ENCODE measurements at regions not wholly inside any gene's neighbourhood (a gene's known extent, or its start where the extent isn't known, plus 50 kb on each side); places are given as distances from the start of the nearest gene placed in this dataset.
"Not testable (repeated sequence)": the region's sequence is repeated elsewhere in the genome, so short reads cannot be mapped to it uniquely, and the experiment has no call there.

DNA sequence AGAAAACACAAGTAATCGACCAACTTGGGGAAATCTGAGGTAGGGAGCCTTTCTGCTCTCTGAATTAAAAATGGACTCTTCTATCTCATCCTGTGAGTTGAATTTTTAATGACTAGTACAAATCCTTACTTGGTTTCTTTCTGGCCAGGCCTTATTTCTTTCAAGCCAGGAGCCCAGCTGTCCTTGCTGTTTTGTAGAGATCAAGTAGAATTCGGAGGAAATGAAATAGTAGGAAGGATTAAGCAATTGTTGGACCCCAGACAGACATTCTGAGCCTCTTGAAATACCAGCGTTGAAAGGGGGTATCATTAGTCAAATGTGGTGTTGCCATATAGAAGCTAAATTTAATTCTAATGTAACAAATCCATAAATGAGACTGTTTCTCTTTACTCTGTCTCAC lies 53.7 kb upstream of the SMIM15 start:
- DNase-seq (ENCODE audit: low read depth in 4 of 4, low spot score in 2 of 4): no peak

DNA sequence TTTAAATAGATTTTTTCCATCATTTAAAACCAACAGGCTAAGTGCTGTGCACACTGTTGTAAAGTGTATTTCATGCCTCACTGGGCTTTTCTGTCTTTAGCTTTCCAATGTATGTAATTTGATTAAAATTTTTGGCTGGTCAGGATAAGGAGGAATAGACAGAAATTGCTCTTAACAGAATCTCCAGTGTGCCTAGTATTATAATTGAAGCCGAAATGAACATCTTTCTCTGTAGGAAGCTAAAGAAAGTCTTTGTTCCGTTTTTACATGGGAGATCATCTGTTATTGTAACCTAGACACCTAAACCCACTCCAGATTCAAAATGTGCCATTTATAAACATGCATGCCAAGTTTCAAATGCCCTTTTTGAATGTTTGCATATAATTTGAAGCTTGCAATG lies 54.5 kb upstream of the SMIM15 start:
- no peak for DNase-seq (ENCODE audit: low read depth in 4 of 4, low spot score in 2 of 4)

DNA sequence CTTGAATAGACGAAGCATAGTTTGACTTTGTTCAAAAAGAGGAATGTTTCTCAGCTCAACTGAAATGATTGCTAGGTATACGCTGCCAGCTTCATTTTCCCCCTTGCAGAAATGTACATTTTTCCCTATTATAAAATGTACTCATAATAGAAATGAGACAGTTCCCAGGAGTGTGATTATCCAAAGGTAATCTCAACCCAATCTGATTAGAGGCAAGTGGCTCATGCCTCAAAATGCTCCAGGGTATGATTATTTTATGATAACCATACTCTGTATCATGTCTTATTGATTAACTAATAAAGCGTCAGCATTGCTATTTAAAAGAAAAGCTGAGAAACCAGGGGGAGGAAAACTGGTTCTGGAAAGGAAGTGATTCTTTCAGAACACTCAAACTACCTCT lies 54.9 kb upstream of the SMIM15 start:
- no peak for DNase-seq (ENCODE audit: low read depth in 4 of 4, low spot score in 2 of 4)

DNA sequence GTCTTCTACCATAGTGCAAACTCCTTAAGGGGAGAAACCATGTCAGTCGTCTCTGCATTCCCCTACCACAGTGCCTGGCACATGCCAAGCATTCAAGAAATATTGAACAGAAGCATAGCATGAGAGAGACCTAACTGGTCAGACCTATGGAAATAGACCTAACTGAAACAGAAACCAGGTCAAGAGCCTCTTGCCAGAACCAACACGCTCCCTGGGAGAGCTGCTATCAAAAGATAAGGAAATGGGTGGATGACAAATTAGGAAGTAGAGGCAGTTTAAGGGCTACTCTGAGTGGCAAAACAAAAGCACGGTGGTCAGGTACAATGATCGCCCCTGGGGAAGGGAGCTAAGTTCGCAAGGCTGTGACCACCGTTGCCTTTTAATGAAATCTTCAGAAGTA lies 66.0 kb upstream of the SMIM15 start:
- DNase-seq (ENCODE audit: low read depth in 4 of 4, low spot score in 2 of 4): no peak

DNA sequence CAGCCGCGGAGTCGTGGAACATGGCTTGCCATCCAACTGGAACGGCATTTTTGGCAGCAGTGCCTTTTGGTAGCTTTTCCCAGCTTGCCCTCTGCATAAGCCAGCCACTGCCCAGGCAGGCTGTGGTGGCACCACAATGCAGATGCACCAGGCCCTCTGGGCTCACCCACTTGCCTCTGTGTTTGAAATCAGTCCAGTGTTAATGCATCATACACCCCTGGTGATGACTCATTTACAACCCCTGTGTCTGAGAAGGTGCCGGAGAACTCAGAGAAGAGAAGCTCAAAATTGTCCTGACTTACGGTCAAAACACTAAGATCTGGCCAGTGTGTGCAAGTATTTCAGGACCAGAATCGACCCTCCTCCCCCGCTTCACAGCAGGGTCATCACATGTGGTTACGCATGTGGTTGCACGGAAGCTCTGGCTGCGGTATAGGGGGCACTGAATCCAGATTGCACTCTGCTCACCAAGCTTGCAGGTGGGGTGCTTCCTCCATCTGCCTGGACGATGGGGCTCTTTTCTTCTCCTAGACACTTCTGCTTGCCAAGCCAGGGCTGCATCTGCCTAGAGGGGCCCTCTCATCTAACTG lies 66.5 kb upstream of the SMIM15 start:
- no peak for DNase-seq (ENCODE audit: low read depth in 4 of 4, low spot score in 2 of 4)

DNA sequence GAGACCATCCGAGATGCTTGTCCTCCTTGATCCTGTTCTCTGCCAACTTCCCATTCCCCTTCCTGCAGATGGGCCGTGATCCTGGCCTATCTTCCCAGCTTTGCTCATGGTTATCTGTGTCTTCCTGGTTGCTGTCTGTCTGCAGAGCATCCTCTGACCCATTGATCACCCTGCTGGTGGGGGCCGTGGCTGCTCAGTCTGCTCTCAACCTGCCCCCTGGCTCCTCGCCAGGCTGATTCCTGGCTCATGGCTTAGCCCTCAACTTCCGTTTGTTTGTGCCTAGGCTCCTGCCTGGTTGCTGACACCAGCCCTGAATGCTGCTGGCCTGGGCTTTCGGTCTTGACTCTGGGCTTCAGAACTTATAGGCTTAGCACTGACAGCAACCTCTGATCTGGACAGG lies 67.1 kb upstream of the SMIM15 start:
- DNase-seq (ENCODE audit: low read depth in 4 of 4, low spot score in 2 of 4): no peak

DNA sequence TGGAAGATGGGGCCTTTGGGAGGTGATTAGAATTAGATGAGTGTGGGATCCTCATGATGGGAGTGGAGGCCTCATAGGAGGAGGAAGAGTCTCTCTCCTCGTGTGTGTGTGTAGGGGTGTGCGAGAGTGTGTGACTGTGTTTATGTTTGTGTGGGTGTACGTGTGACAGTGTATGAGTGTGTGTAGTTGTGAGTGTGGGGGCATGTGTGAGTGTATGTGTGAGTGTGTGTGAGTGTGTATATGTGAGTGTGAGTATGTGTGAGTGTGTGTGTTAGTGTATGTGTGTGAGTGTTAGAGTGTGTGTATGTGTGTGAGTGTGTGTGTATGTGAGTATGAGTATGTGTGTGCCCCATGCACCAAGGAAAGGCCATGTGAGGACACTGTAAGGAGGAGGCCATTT lies 68.2 kb upstream of the SMIM15 start:
- DNase-seq (ENCODE audit: low read depth in 4 of 4, low spot score in 2 of 4): no peak

DNA sequence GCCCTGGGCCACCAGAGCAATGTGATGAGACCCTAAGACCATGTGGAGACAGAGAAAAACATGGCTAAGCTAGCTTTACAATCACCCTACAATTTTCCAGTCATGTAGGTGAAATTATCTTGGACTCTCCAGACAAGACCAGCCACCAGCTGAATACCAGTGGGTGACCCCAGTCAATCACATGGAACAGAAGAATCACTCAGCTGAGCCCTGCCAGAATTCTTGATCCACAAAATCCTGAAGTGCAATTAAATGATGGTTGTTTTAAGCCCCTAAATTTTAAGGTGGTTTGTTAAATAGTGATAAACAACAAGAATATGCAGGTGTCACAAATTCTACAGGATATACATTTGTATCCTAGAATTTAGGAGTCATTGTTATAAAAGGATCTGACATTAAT lies 69.5 kb upstream of the SMIM15 start:
- DNase-seq (ENCODE audit: low read depth in 4 of 4, low spot score in 2 of 4): no peak

DNA sequence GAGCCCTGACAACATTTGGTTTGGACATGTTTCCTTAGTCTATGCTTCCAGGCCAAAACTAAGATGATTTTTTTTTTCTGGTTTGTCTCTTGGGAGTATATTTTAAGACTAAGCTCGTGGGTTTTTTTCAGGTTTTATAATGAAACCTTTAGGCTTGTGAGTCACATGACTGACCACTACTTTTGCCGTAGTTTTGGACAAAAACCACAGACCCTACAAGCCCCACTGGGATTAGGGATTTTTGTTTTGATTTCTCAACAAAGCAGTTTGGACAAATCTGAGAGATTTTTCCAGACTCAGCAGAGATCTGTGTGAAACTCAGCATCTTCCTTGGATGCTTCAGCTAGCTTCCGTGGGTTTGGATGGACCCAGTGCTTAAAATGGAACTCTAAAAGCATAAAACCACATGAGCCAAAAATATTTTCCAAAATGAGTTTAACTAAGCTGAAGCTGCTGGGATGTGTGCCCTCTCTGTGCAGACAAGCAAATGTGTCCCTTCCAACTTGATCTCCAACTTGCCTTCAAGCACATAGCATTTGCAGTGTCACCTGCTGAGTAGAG lies 70.3 kb upstream of the SMIM15 start:
- DNase-seq (ENCODE audit: low read depth in 4 of 4, low spot score in 2 of 4): no peak

DNA sequence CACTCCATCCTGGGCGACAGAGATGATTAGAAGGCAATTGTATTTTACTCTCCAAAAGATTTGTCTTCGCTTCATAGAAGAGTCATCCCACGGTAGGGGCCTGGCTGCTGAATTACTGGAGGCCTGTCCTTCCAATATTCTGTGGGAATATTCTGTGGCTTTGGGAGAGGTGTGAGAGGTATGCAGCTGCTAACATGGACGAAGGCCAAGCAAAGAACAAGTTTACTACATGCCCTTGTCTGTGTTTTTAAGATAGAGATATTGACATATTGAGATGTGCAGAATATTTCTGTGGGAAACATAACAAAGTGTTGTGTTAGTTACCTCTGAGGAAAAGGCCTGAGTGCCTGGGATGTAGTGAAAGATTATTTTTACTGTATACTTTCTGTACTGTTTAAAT lies 71.8 kb upstream of the SMIM15 start:
- no peak for DNase-seq (ENCODE audit: low read depth in 4 of 4, low spot score in 2 of 4)

DNA sequence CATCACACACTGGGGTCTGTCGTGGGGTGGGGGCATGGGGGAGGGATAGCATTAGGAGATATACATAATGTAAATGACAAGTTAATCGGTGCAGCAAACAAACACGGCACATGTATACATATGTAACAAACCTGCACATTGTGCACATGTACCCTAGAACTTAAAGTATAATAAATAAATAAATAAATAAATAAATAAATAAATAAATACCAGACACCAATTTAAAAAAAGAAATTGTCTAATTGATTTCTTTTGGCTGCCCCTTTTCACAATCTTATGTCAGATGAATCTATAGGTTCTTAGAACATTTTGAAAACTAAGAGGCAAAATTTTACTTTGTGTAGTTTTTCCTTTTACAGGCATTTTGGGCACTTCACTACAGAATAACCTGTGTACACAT lies 74.4 kb upstream of the SMIM15 start:
- not testable (repeated sequence) for DNase-seq (ENCODE audit: low read depth in 4 of 4, low spot score in 2 of 4)

DNA sequence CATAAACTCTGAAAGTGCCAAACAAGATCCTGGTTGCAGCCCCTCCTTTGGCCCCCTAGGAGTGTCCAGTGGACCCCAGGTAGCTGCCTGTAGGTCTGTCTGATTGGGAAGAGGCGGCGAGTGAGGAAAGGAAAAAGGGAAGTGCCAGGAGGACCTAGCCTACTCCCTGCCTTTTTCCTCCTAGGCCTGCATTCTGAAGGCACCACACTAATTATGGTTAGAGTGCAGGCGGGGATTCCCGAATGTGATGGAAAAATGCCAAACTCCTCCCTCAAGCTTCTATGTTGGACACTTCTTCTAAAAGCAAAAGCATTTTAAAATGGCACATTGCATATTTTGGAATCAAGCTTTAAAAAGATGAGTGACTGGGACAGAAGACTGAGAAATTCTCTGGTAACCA lies 83.2 kb upstream of the SMIM15 start:
- peak in 1 of 4 donors; percentile 28 for DNase-seq (ENCODE audit: low read depth in 4 of 4, low spot score in 2 of 4)

DNA sequence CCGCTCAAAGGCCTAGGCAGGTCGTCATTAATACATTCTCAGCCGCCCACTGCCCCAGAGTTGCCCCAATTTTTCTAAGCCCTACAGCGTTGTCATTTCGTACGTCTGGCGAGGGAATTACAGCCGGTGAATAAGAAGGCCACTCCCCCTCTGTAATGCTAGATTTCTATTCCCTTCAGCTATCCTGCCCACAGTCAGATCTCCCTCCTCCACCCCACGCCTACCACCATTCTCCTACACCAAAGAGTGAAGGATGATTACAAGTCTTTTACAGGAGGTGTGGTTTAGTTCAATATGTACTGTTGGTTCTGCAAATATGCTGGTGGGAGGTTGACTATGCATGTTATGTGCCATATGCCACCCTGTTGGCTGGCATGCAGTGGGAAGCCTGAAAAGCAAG lies 83.7 kb upstream of the SMIM15 start:
- DNase-seq (ENCODE audit: low read depth in 4 of 4, low spot score in 2 of 4): no peak

DNA sequence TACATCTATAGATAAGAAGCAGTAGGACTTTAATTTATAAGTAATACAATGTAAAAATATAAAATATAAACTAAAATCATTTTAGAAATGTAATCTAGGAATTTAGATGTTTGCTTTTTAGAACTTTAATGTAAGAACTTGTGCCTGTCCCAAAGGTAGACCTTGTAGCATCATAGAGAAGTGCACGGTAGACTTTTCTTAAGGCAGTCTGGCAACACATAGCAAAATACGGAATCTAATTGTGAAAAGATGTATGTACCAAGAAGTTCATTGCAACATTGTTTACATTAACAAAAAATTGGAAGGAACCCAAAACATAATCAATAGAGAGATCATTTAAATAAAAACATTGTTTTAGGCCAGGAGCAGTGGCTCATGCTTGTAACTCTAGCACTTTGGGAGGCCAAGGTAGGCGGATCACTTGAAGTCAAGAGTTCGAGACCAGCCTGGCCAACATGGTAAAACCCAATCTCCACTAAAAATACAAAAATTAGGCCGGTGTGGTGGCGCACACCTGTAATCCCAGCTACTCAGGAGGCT lies 84.6 kb upstream of the SMIM15 start:
- no peak for DNase-seq (ENCODE audit: low read depth in 4 of 4, low spot score in 2 of 4)

DNA sequence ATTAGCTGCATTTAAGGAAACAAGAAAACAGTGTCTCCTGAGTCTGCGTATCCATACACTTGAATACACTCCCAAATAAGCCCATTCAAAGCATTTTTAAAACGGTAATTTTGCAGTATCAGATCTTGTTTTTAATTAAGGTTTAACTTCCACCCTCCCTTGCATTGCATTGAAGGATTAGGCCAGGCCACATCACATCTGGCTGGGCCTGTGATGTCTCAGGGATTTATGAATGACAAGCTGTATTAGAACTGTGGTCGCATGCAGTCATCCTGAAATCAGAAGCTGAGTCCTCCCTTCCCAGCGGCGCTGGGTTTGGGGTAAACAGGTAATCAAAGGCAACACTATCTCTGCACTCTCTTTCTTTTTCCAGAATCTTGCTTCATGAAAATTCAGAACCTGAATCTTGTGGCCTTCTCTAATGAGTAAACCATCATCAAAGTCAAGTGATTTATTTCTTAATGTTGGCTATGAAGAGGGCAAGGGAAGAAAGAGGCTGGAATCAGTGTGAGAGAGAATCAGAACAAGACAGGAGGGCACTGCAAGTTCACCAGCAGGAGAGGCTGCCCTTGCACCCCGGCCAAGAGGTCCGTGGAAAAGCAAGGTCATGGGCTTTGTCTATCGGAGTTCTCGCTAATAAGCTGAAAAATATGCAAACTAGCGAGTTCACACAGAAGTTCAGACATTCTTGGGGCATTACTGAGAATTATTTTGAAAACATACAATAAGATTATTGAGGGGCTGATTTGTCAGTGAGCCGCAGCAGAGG lies 80.0 kb upstream of the ZSWIM6 start:
- DNase-seq (ENCODE audit: low read depth in 4 of 4, low spot score in 2 of 4): no peak

DNA sequence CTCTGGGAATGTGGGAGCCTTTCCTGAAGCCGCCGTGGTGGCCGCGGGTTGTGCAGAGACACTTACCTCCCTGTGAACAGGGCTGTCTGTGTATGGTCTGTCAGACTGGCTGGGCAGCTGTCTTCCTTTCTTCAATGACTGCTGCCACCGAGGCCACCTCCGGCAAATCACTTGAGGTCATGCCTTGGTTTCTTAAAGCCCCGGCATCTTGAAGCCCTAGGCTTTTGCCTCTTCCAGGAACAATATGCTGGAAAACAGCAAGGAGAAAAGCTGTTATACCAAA lies 79.5 kb upstream of the ZSWIM6 start:
- no peak for DNase-seq (ENCODE audit: low read depth in 4 of 4, low spot score in 2 of 4)

DNA sequence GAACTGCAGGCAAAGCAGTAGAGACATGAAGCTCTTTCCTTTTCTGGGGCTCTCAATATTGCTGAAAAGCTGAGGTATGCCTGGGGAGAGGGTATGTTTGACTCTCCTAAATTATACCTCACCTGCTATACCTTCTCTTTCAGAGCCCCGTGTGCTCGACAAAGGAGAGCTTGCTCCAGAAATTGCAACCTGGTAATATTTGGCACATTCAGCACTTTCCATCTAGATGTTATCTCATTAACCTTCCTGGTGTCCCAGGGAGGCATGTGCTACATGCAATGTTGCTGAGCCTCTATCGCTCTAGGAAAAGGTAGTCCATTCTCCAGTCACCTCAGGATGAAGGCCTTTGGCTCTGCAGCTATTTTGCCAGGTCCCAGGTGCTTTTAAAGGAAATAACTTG lies 78.5 kb upstream of the ZSWIM6 start:
- no peak for DNase-seq (ENCODE audit: low read depth in 4 of 4, low spot score in 2 of 4)

DNA sequence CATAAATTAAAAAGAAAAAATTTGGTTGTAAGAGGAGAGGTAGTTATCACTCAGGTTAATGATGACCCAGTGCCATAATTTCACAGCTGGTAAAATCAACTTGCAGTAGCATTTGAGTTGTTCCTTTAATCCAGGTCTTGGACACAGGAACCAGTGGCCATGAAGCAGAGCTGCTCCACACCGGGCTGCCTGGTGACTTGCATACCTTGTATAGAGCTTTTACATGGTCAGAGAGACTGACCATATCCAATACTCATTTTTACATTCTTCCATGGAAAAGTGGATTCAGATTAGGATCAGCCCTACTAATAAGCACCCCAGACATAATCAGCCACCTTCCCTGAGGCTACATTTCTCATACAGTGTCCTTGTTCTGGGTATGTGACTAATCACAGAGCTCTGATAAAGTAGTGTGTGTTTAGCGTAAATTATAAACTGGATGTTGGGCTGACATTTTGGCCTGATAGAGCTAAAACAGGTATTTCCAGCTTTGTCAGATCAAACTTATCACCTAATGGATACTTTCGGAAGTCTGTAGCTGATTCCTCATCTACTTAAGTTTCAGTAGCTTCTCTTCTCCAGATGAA lies 77.0 kb upstream of the ZSWIM6 start:
- DNase-seq (ENCODE audit: low read depth in 4 of 4, low spot score in 2 of 4): no peak

DNA sequence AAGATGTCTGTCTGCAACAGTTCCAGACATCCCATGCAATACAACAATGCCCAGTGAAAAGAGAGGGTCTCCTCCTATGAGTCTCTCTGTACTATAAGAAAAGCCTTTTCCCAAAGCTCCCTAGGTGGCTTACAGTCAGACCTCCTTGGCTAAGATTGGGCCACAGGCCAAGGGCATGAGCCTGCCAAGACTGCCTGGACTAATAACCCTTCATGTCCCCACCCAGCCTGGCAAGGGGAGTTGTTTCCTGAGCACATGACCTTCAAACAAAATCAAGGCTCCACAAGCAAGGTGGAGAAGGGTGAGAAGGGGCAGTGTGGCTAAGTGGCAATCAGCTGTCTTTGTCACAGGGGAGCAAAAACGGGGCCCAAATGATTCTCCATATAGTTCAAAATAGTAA lies 75.6 kb upstream of the ZSWIM6 start:
- no peak for DNase-seq (ENCODE audit: low read depth in 4 of 4, low spot score in 2 of 4)

DNA sequence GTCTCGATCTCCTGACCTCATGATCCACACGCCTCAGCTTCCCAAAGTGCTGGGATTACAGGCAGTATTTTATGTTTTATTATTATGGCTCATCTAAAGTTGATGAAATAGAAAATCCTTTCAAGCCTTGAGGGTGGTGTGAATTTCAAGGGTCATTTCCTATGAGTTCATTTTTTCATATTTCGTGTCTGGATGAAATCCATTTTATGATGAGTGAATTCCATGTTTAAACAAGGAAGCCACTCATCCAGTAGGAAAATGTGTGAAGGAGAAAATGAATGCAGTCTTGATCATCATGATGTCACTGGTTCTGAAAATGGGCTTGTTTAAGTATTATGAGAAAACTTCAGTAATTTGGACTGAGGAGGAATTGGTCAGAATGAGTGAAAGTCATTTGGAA lies 74.6 kb upstream of the ZSWIM6 start:
- no peak for DNase-seq (ENCODE audit: low read depth in 4 of 4, low spot score in 2 of 4)

DNA sequence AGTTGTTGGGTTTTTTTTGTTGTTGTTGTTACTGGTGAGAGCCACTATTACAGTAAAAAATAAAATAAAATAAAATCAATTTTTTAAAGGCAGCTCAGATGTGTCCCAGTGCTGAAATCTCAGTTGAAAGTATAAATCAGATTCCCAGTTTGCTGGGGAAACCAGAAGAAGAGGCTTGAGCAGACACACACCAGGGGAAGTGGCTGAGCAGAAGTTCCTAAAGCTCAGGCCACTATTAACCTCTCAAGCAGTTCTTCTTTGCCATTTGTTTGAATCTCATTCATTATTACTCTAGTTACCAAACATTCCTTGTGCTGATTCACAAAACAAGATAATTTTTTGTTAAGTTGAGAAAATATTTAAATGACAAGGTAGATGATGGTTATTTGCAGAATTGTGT lies 70.9 kb upstream of the ZSWIM6 start:
- no peak for DNase-seq (ENCODE audit: low read depth in 4 of 4, low spot score in 2 of 4)

DNA sequence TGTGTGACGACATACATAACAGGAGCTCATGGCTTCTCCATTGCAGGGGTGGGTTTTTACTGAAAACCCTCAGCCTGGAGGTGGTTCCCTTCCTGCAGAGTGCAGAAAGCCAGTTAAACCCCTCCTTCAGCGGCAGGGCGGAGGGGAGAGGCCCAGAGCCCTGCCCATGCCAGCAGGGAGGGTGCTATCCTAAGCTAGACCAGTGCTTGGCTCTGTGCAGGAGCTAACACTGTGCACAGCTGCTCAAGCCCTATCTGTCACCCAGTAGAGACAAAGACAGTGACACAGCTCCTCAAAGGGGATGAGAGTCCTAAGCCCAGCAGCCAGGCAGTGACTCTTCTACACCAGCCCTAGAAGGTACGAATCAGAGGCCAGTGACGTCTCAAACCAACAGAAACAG lies 70.0 kb upstream of the ZSWIM6 start:
- DNase-seq (ENCODE audit: low read depth in 4 of 4, low spot score in 2 of 4): no peak
